Lower leg skin (tissue), 3 donors: ENCODE measurements at regions not wholly inside any gene's neighbourhood (a gene's known extent, or its start where the extent isn't known, plus 50 kb on each side); places are given as distances from the start of the nearest gene placed in this dataset.

Experiments
- POLR2A ChIP-seq, 2 donors: fragments of 450-650 bp; IDR thresholded peaks; one replicate each; pipeline ENCODE4 v1.6.1; 2016 to 2017; ENCODE audit warnings: antibody characterized with exemption in 2 of 2, mild to moderate bottlenecking in 1 of 2, moderate library complexity in 1 of 2
- TF ChIP-seq, protein P1 (sequence below), 3 donors: fragments of 450-650 bp; IDR thresholded peaks; one replicate each; pipeline ENCODE4 v1.5.1; 2016; ENCODE audit warnings: antibody characterized with exemption in 3 of 3, mild to moderate bottlenecking in 3 of 3, moderate library complexity in 2 of 3

DNA sequence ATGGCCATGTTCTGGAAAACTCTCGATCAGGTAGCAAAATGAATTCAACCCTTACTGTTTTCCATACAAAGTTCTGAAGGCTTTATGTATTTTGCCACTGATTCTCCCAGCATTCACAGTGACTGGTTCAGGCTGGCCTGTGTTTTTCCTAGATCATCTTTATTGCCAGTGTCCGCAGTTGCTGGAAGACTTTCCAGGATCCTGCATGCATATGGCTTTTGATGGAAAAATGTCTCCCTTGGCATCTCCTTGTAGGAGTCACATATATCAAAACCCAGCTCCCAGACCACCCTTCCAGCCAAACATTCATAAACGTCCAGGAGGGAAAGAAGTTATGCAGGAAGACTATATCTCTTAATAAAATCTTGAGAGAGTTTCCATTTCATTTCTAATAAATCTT is 588.8 kb downstream of the MAFB start:
- TF ChIP-seq, protein P1, sequence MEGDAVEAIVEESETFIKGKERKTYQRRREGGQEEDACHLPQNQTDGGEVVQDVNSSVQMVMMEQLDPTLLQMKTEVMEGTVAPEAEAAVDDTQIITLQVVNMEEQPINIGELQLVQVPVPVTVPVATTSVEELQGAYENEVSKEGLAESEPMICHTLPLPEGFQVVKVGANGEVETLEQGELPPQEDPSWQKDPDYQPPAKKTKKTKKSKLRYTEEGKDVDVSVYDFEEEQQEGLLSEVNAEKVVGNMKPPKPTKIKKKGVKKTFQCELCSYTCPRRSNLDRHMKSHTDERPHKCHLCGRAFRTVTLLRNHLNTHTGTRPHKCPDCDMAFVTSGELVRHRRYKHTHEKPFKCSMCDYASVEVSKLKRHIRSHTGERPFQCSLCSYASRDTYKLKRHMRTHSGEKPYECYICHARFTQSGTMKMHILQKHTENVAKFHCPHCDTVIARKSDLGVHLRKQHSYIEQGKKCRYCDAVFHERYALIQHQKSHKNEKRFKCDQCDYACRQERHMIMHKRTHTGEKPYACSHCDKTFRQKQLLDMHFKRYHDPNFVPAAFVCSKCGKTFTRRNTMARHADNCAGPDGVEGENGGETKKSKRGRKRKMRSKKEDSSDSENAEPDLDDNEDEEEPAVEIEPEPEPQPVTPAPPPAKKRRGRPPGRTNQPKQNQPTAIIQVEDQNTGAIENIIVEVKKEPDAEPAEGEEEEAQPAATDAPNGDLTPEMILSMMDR (IDR thresholded peaks at IDR 0.05), result no peak
- TF ChIP-seq POLR2A (IDR thresholded peaks at IDR 0.05), result no peak
